OCI-LY1 (cell line): ENCODE measurements at regions not wholly inside any gene's neighbourhood (a gene's known extent, or its start where the extent isn't known, plus 50 kb on each side); places are given as distances from the start of the nearest gene placed in this dataset.

Experiments
- H2AFZ ChIP-seq: fragments of 200-600 bp; sonication (generic), shearing (Covaris generic); 2 replicates; pipeline ENCODE4 v1.6.0; 2014; ENCODE audit warnings: antibody characterized with exemption, mild to moderate bottlenecking, low read length
- H3F3A ChIP-seq: fragments of 200-600 bp; sonication (generic), shearing (Covaris generic); 2 replicates; pipeline ENCODE4 v1.6.0; 2014; ENCODE audit warnings: mild to moderate bottlenecking, antibody characterized with exemption, low read length, moderate library complexity; ENCODE audit not compliant: insufficient read depth
- H3K27ac ChIP-seq: fragments of 200-600 bp; sonication (generic); 2 replicates; pipeline ENCODE4 v1.5.1; 2014; ENCODE audit warnings: low read length, mixed run types, mild to moderate bottlenecking, low read depth; ENCODE audit not compliant: poor library complexity, severe bottlenecking
- H3K27me3 ChIP-seq: fragments of 200-600 bp; sonication (generic); 2 replicates; pipeline ENCODE4 v1.6.0; 2014; ENCODE audit warnings: antibody characterized with exemption, mild to moderate bottlenecking, low read length, moderate library complexity; ENCODE audit not compliant: insufficient read depth
- H3K36me3 ChIP-seq: fragments of 200-600 bp; sonication (generic); 2 replicates; pipeline ENCODE4 v1.6.1; 2014; ENCODE audit warnings: mild to moderate bottlenecking, antibody characterized with exemption, low read length, moderate library complexity, mixed read lengths; ENCODE audit not compliant: insufficient read depth
- H3K4me1 ChIP-seq: fragments of 200-600 bp; sonication (generic); 2 replicates; pipeline ENCODE4 v1.5.1; 2014; ENCODE audit warnings: mild to moderate bottlenecking, low read length, moderate library complexity; ENCODE audit not compliant: insufficient read depth, severe bottlenecking
- H3K4me2 ChIP-seq: fragments of 200-600 bp; sonication (generic), shearing (Covaris generic); 2 replicates; pipeline ENCODE4 v1.6.1; 2014; ENCODE audit warnings: low read length
- H3K4me3 ChIP-seq: fragments of 200-600 bp; sonication (generic); 2 replicates; pipeline ENCODE4 v1.5.1; 2014; ENCODE audit warnings: low read length, low read depth, mild to moderate bottlenecking, mixed read lengths; ENCODE audit not compliant: poor library complexity, severe bottlenecking
- H3K79me2 ChIP-seq: fragments of 200-600 bp; shearing (Covaris generic); 2 replicates; pipeline ENCODE4 v1.6.1; 2016; ENCODE audit warnings: mixed run types, low read length, mixed read lengths; ENCODE audit not compliant: insufficient read depth
- H3K9ac ChIP-seq: fragments of 200-600 bp; sonication (generic), shearing (Covaris generic); 2 replicates; pipeline ENCODE4 v1.6.1; 2014; ENCODE audit warnings: mild to moderate bottlenecking, low read length, mixed read lengths
- H3K9me2 ChIP-seq: fragments of 200-600 bp; sonication (generic), shearing (Covaris generic); 2 replicates; pipeline ENCODE4 v1.6.1; 2014; ENCODE audit warnings: low read depth, mild to moderate bottlenecking, low read length, mixed read lengths
- H3K9me3 ChIP-seq: fragments of 200-600 bp; shearing (Covaris generic); 2 replicates; pipeline ENCODE4 v1.6.1; 2014; ENCODE audit warnings: low read length, mixed read lengths
- H4K20me1 ChIP-seq: fragments of 200-600 bp; sonication (generic), shearing (Covaris generic); 2 replicates; pipeline ENCODE4 v1.6.0; 2016; ENCODE audit warnings: mild to moderate bottlenecking, low read length; ENCODE audit not compliant: insufficient read depth
- EZH2 ChIP-seq: fragments of 200-600 bp; sonication (generic), shearing (Covaris generic); IDR thresholded peaks from 2 replicates; pipeline ENCODE4 v1.8.0; 2017; ENCODE audit warnings: borderline replicate concordance, mixed run types, mild to moderate bottlenecking, antibody characterized with exemption, low read length, moderate library complexity, mixed read lengths
- TF ChIP-seq, protein P1 (sequence below): fragments of 200-600 bp; sonication (generic), shearing (Covaris generic); IDR thresholded peaks from 2 replicates; pipeline ENCODE4 v1.5.1; 2017; ENCODE audit warnings: mild to moderate bottlenecking, antibody characterized with exemption, low read length, moderate library complexity, mixed read lengths

DNA sequence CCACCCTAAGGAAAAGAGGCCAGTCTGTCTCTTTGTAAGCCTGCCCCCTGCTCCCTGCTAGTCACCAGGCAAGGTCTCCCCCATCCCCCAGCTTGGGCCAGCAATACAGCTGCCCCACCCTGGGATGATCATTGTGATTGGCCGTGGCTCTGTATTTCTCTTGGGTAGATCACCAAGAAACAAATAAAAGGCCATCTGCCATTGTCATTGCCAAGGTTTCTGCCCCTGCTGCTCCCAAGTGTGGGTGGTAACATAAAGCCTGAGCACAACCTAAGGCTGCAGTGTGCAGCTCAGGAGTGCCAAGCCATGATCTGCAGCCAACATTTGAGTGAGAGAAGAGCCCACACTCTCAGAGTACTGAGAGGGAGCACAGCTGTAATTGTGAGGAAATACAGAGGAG lies 241.0 kb upstream of the POF1B start:
- no peaks in the 10 kb centered on the region for H3K79me2 ChIP-seq
- no peak overlapping the region for H3K9ac ChIP-seq
- H2AFZ ChIP-seq, result no peak overlapping the region
- TF ChIP-seq, protein P1, sequence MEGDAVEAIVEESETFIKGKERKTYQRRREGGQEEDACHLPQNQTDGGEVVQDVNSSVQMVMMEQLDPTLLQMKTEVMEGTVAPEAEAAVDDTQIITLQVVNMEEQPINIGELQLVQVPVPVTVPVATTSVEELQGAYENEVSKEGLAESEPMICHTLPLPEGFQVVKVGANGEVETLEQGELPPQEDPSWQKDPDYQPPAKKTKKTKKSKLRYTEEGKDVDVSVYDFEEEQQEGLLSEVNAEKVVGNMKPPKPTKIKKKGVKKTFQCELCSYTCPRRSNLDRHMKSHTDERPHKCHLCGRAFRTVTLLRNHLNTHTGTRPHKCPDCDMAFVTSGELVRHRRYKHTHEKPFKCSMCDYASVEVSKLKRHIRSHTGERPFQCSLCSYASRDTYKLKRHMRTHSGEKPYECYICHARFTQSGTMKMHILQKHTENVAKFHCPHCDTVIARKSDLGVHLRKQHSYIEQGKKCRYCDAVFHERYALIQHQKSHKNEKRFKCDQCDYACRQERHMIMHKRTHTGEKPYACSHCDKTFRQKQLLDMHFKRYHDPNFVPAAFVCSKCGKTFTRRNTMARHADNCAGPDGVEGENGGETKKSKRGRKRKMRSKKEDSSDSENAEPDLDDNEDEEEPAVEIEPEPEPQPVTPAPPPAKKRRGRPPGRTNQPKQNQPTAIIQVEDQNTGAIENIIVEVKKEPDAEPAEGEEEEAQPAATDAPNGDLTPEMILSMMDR, result no peak
- TF ChIP-seq EZH2, result no peak
- no peaks in the 10 kb centered on the region for H3K36me3 ChIP-seq
- no peaks in the 10 kb centered on the region for H4K20me1 ChIP-seq
- no peak overlapping the region for H3K4me2 ChIP-seq
- no peak overlapping the region for H3K27ac ChIP-seq
- no peaks in the 10 kb centered on the region for H3K4me1 ChIP-seq
- no peaks in the 10 kb centered on the region for H3F3A ChIP-seq
- H3K9me2 ChIP-seq, result no peaks in the 10 kb centered on the region
- no peaks in the 10 kb centered on the region for H3K9me3 ChIP-seq
- no peak overlapping the region for H3K4me3 ChIP-seq
- H3K27me3 ChIP-seq, result no peaks in the 10 kb centered on the region

- Histone ChIP-seq H3K4me1 (no peaks in the 10 kb centered on the region), H3K9ac (no peak overlapping the region), H3K4me3 (no peak overlapping the region), H3K36me3 (no peaks in the 10 kb centered on the region), H3K4me2 (no peak overlapping the region), H3K9me3 (no peaks in the 10 kb centered on the region), H4K20me1 (no peaks in the 10 kb centered on the region), H2AFZ (no peak overlapping the region), H3K27ac (no peak overlapping the region), H3K9me2 (no peaks in the 10 kb centered on the region), H3K27me3 (no peaks in the 10 kb centered on the region), H3F3A (no peaks in the 10 kb centered on the region), H3K79me2 (no peaks in the 10 kb centered on the region)
- TF ChIP-seq EZH2, result no peak
- TF ChIP-seq, protein P1, result no peak
Observed at GRCh38 chrX:85619962-85620361, 240.5 kb upstream of the POF1B start.

DNA sequence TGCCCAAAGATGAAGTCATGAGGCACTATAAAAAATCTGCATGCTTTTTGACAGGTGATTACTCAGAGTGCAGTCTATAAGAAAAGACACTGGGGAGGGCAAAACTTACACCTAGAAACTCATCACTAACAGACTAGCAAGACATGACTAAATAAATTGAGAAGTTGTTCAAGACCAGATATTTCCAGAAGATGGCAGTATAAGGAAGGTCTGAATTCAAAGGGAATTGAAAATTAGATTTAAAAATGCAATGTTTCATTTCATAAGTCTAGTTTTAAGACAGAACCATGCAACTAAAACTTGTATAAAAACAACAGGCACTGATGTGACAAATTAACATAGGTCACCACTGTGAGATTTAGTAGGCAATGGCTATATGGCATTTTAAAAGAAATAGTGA lies 232.5 kb upstream of the POF1B start:
- Histone ChIP-seq H3K9me3 (no peaks in the 10 kb centered on the region), H3K36me3 (no peaks in the 10 kb centered on the region), H3K27me3 (no peaks in the 10 kb centered on the region), H3K79me2 (no peaks in the 10 kb centered on the region), H3K4me2 (no peak overlapping the region), H3F3A (no peaks in the 10 kb centered on the region), H3K4me3 (no peak overlapping the region), H3K9ac (no peak overlapping the region), H4K20me1 (no peaks in the 10 kb centered on the region), H3K9me2 (no peaks in the 10 kb centered on the region), H3K27ac (no peak overlapping the region), H2AFZ (no peak overlapping the region), H3K4me1 (no peaks in the 10 kb centered on the region)
- no peak for TF ChIP-seq EZH2
- TF ChIP-seq, protein P1, result peak; percentile 38; the same call in 1 of the 2 replicates
